Lower leg skin (tissue), 3 donors: ENCODE measurements at regions not wholly inside any gene's neighbourhood (a gene's known extent, or its start where the extent isn't known, plus 50 kb on each side); places are given as distances from the start of the nearest gene placed in this dataset.

Experiments used
- POLR2A ChIP-seq, 2 donors: fragments of 450-650 bp; IDR thresholded peaks; one replicate each; pipeline ENCODE4 v1.6.1; 2016 to 2017; ENCODE audit warnings: antibody characterized with exemption in 2 of 2, mild to moderate bottlenecking in 1 of 2, moderate library complexity in 1 of 2
- TF ChIP-seq, protein P1 (sequence below), 3 donors: fragments of 450-650 bp; IDR thresholded peaks; one replicate each; pipeline ENCODE4 v1.5.1; 2016; ENCODE audit warnings: antibody characterized with exemption in 3 of 3, mild to moderate bottlenecking in 3 of 3, moderate library complexity in 2 of 3

DNA sequence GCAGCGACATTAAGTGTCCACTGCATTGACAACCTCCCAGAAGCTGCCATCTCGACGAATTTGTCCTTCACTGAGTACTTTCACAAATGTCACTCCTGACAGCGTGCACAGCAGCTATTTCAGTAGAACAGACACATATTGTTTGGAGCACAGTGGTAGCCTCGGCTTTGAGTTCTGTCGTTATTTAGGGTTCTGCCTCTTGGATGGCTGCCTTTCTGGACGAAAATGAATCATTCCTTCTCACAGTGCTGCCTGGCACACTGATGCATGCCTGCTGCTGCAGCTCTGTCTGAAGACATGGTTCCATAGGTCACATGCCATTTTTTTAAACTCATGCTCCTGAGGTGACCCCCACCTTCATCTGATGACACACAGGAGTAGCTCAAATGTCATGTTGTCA is 477.0 kb downstream of the C6orf118 start:
- TF ChIP-seq, protein P1, sequence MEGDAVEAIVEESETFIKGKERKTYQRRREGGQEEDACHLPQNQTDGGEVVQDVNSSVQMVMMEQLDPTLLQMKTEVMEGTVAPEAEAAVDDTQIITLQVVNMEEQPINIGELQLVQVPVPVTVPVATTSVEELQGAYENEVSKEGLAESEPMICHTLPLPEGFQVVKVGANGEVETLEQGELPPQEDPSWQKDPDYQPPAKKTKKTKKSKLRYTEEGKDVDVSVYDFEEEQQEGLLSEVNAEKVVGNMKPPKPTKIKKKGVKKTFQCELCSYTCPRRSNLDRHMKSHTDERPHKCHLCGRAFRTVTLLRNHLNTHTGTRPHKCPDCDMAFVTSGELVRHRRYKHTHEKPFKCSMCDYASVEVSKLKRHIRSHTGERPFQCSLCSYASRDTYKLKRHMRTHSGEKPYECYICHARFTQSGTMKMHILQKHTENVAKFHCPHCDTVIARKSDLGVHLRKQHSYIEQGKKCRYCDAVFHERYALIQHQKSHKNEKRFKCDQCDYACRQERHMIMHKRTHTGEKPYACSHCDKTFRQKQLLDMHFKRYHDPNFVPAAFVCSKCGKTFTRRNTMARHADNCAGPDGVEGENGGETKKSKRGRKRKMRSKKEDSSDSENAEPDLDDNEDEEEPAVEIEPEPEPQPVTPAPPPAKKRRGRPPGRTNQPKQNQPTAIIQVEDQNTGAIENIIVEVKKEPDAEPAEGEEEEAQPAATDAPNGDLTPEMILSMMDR (IDR thresholded peaks at IDR 0.05), result no peak
- TF ChIP-seq POLR2A (IDR thresholded peaks at IDR 0.05), result no peak
